Activated CD4-positive, alpha-beta T cell treated with anti-CD3 and anti-CD28 coated beads, Interleukin-2, amount 50 U/mL, for 1 hour (primary cell): ENCODE measurements at regions not wholly inside any gene's neighbourhood (a gene's known extent, or its start where the extent isn't known, plus 50 kb on each side); places are given as distances from the start of the nearest gene placed in this dataset.
A peak's percentile ranks its signal among the peaks of the same experiment; 100 is the strongest.
"Not testable (repeated sequence)": the region's sequence is repeated elsewhere in the genome, so short reads cannot be mapped to it uniquely, and the experiment has no call there.

Experiments used
- DNase-seq: peaks from one replicate; pipeline ENCODE4 v3.0.0-alpha.2; 2020

GRCh38 chr21:6486821-6487220 is 4034.6 kb upstream of the TPTE start:
- DNase-seq = peak; percentile 0

GRCh38 chr21:6492691-6493090 is 4028.7 kb upstream of the TPTE start:
- DNase-seq = not testable (repeated sequence)

DNA sequence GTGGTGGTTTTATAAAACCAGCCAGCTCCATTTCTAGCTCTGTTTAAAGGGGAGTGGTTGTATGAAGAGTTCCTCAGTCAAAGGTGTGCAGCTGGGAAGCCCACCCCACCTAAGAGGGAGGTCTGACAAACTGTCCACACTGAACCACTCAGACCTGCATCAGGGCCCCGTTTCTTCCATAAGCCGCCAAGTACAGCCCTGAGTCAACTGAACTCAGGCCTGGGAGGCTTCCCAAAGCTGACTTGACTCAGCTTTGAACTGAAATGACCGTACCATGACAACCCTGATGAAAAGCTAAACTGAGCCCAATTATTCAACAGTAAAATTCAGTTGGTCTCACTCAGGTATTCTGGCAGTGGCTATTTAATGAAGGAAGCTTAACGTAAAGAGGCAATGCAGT is 4027.4 kb upstream of the TPTE start:
- DNase-seq = not testable (repeated sequence)

- not testable (repeated sequence) for DNase-seq
Measured at GRCh38 chr21:6496356-6496755, 4025.0 kb upstream of the TPTE start.

GRCh38 chr21:6498716-6499115 is 4022.7 kb upstream of the TPTE start:
- DNase-seq = peak; percentile 6

- peak; percentile 56 for DNase-seq
Measured at GRCh38 chr21:6499128-6499826, 4022.1 kb upstream of the TPTE start.

DNA sequence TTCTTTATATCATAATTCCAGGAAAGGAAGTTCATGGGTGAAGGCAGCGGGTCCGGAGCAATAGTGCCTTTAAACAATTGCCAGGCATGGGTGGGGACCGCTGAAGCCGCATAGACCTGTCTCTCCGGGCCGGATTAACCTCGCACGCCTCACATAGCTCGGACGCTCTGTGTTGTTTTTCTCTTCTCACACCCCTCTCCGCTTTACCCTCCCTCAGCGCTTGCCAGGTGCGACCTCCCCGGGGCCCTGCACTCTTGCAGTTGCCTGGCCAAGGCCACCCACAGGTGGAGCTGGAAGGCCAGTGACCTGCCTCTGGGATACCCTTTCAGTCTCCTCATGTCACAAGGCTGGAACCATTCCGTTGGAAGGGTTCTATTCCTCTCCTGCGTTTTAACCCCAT is 4021.5 kb upstream of the TPTE start:
- DNase-seq = not testable (repeated sequence)

DNA sequence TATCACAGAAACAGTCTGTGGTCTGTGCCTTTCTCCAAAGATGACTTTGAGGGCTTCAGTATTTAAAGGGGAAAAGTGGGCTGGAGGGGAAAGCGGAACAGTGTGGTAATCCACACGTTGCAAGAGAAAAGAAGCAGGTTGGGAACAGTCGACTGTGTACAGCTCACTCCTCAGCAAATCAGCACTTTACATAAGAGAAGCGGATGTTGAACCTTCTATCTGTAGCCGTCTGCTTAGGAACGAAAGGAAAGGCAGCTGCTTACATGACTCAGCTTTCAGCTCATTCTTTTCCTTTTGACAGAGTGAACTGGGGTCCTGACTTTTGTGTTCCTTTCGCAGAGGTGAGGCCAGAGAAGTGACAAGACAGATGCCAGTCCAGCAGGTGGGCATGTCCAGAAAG is 4020.7 kb upstream of the TPTE start:
- not testable (repeated sequence) for DNase-seq

DNA sequence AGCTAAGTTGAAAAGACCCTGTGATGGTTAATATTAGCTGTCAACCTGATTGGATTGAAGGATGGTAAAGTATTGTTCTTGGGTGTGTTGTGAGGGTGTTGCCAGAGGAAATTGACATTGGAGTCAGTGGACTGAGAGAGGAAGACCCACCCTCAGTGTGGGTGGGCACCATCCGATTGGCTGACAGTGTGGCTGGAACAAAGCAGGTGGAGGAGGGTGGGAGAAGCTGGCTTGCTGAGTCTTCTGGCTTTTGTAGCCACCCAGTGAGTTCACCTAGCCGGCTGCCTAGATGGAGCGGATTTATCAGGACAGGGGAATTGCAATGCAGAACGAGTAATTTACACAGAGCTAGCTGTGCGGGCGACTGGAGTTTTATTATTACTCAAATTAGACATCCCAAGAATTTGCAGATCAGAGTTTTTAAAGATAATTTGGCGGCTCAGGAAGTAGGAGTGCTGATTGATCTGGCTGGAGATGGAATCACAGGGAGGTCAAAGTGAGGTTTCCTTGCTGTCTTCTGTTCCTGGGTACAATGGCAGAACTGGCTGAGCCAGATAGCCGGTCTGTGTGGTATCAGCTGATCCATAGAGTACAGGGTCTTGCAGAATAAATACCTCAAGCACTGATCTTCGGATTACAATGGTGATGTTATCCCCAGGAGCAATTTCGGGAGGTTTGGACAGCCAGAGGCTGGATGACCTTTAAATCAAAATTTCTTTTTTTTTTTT is 4015.1 kb upstream of the TPTE start:
- not testable (repeated sequence) for DNase-seq

GRCh38 chr21:6507632-6508031 is 4013.8 kb upstream of the TPTE start:
- not testable (repeated sequence) for DNase-seq

- DNase-seq = not testable (repeated sequence)
Measured at GRCh38 chr21:6521777-6522176, 3999.6 kb upstream of the TPTE start.

DNA sequence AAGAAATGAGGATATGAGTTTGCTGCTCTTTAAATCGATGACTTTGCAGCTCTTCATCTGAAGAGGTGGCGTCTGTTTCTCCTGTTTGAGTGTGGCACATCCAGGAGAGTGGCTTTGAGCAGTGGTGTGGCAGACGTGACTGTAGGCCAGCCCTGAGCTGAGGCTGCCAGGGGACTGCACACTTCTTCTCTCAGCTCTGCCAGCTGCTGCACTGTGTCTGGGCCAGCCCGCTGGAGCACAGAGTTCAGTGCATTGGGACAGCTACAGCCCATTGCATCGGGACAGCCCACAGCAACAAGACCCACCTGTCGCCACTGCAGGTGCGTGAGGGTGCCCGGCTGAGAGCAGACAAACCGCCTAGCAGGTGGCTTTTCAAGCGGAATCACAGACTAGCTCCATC is 3995.2 kb upstream of the TPTE start:
- DNase-seq = not testable (repeated sequence)

GRCh38 chr21:6530655-6531054 is 3990.7 kb upstream of the TPTE start:
- not testable (repeated sequence) for DNase-seq

- not testable (repeated sequence) for DNase-seq
Measured at GRCh38 chr21:6533261-6533660, 3988.1 kb upstream of the TPTE start.

DNA sequence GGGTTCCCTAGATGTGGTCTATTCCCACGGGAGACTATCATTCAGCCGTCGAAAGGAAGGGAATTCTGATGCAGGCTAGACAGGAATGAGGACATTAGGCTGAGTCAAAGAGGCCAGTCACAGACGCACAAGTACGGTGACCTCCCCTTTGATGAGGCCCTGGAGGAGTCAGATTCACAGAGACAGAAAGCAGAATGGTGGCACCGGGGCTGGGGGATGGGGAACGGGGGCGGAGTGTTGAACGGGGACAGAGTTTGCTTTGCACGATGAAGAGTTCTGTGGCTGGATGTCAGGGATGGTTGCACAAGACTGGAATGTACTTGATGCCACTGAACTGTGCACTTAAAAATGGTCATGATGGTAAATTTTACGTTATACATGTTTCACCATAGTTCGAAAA is 3983.1 kb upstream of the TPTE start:
- not testable (repeated sequence) for DNase-seq

DNA sequence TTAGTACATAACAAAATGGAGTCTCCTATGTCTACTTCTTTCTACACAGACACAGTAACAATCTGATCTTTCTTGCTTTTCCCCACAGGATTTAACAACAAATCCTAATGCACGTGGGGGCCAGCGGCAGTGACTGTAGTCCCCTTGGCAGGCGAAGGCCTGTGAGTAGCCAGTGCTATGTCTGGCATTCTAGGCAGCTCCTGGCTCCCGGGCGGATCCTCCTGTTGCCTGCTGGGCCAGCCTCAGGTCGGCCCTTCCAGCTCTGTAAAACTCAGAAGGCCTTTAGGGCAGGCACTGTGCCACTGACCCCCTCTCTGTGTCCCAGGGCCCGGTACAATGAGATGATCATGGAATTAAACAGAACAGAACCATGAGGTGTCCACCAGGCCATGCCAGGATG is 3981.7 kb upstream of the TPTE start:
- not testable (repeated sequence) for DNase-seq

DNA sequence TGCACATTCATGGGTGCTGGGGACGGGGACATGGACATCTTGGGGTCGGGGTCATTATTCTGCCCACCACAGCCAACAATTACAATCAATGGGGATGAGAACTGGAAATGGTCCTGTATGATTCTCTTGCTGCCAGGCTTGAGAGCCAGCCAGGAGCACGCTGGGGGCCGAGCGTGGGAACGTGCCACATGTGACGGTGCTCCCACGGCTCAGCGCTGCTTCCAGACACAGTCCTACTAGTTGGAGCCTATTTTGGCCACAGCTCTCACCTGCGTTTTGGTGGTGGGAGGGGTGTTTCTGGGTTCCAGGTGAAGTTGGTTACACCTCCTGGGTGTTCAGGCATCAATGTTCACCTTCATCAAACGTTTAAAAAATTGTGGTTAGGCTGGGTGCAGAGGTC is 3980.3 kb upstream of the TPTE start:
- DNase-seq = not testable (repeated sequence)

DNA sequence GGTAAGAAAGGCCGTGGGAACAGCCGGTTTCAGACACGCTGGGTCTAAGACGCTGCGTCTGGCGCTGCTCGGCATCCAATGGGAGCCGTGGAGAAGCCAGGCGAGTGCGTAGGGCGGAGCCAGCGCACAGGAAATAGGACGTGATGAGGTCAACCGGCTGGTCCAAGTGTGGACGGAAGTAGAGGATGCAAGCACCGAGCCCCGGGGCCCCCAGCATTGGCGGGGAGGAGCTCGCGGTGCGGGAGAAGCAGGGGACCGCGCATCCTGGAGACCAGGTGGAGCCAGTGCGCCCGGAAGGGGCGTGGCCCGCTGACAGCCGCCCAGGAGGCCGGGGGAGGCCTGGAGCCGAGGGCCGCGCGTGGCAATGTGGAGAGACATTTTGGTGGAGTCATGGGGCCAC is 3976.1 kb upstream of the TPTE start:
- DNase-seq = not testable (repeated sequence)

- DNase-seq = not testable (repeated sequence)
Measured at GRCh38 chr21:6551045-6551444, 3970.3 kb upstream of the TPTE start.

- DNase-seq = not testable (repeated sequence)
Measured at GRCh38 chr21:6553505-6554376, 3967.6 kb upstream of the TPTE start.

DNA sequence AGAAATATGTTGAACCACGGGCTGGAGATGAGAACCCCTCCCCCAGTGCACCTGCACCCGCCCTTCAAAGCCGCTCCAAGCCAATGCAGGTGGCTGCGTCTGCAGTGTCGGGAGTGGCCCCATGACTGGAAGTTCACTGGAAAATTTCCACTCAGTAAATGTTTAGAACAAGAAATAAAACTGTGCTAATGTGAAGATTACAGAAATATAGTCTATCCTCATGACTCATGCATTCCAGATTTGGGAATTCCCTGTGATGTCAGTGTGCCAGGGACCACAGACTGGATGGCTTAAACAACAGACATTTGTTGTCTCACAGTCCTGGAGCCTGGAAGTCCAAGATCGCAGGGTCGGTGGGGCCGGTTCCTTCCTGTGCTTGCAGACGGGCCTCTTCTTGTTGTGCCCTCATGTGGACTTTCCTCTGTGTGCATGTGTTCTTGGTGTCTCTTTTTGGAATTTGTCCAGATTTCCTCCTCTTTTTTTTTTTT is 3967.0 kb upstream of the TPTE start:
- not testable (repeated sequence) for DNase-seq

DNA sequence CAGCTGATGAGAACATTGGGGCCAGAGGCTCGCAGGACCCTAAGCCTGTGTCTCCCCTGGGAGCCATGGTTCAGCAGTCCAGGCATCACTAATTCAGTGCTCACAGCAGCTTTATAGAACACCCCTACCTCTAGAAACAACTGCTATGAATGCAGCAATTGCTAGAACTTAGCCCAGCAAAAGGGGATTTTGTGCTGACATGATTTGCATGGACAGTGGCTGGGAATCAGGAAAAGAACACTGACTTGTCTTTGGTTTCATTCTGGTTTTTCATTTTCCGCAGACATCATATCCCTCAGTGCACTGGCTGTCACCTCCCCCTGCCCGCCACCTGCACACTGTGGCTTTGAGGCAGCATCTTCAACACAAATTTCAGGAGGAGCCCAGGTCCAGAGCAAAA is 3964.9 kb upstream of the TPTE start:
- DNase-seq = not testable (repeated sequence)

GRCh38 chr21:6557415-6557814 is 3964.0 kb upstream of the TPTE start:
- not testable (repeated sequence) for DNase-seq
